Uterus (tissue), 3 donors: ENCODE measurements at regions not wholly inside any gene's neighbourhood (a gene's known extent, or its start where the extent isn't known, plus 50 kb on each side); places are given as distances from the start of the nearest gene placed in this dataset.

ENCODE experiments used
- DNase-seq, 2 donors: peaks; one replicate each; pipeline ENCODE4 v3.0.0-alpha.2; 2019 to 2020
- H3K27ac ChIP-seq, 2 donors: fragments of 200-600 bp; sonication (generic); 1 replicate in 1 of 2; 2 replicates in 1 of 2; pipeline ENCODE4 v1.5.1; 2016 to 2018
- H3K27me3 ChIP-seq, 2 donors: fragments of 200-600 bp; sonication (generic); one replicate each; pipeline ENCODE4 v1.5.1; 2018 to 2019; ENCODE audit warnings: control low read depth in 1 of 2
- H3K36me3 ChIP-seq, 2 donors: fragments of 200-600 bp; sonication (generic); one replicate each; pipeline ENCODE4 v1.5.1; 2019; ENCODE audit warnings: control low read depth in 1 of 2
- H3K4me1 ChIP-seq, 2 donors: fragments of 200-600 bp; sonication (generic); one replicate each; pipeline ENCODE4 v1.5.1; 2018 to 2019; ENCODE audit warnings: control low read depth in 1 of 2
- H3K4me3 ChIP-seq, 2 donors: fragments of 200-600 bp; sonication (generic); 1 replicate in 1 of 2; 2 replicates in 1 of 2; pipeline ENCODE4 v1.5.1; 2018 to 2019; ENCODE audit warnings: mild to moderate bottlenecking in 1 of 2
- H3K9me3 ChIP-seq, 2 donors: fragments of 200-600 bp; sonication (generic); one replicate each; pipeline ENCODE4 v1.5.1; 2019; ENCODE audit warnings: control low read depth in 1 of 2
- POLR2A ChIP-seq, 2 donors: fragments of 450-650 bp; IDR thresholded peaks; one replicate each; pipeline ENCODE4 v1.6.1; 2016; ENCODE audit warnings: antibody characterized with exemption in 2 of 2, mild to moderate bottlenecking in 1 of 2, moderate library complexity in 1 of 2
- intact Hi-C: fragments of 100-400 bp; cut with DNase I; formaldehyde crosslinking; loops from one replicate; pipeline ENCODE4 v1.15.1; 2023; ENCODE audit warnings: low total_unique reads
- TF ChIP-seq, protein P1 (sequence below), 4 experiments: fragments of 200-600 bp in 2 of 4; fragments of 450-650 bp in 2 of 4; sonication (generic) in 2 of 4; IDR thresholded peaks; one replicate each; pipeline ENCODE4 v1.5.1; 2016 to 2019; ENCODE audit warnings: antibody characterized with exemption in 4 of 4, mild to moderate bottlenecking in 2 of 4, moderate library complexity in 1 of 4
- donor health status: DM: yes; HTN: yes; CAD: no.

DNA sequence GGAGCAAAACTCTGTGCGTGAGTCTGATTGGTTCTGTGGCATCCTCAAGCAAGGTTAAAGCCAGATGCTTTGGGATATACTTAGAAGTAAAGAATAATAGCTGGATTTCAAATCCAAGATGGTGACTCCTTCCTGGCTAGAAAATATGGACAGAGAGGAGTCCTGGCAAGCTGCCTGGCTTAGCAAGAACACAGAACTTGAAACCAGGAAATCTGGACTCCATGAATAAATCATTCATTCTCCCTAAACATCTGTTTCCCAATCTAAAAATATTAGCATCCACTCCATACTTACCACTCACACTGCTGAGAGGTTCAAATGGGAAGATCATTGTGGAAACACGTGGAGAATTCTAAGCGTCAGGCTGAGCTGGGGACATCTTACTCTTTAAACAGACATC, 1074.1 kb upstream of the AUTS2 start:
- Histone ChIP-seq H3K4me1 (no peaks in the 10 kb centered on the region), H3K27me3 (no peaks in the 10 kb centered on the region), H3K4me3 (no peak overlapping the region), H3K9me3 (no peaks in the 10 kb centered on the region), H3K27ac (no peak overlapping the region), H3K36me3 (no peaks in the 10 kb centered on the region)
- no peak for DNase-seq
- no peak for TF ChIP-seq POLR2A (IDR thresholded peaks at IDR 0.05)
- TF ChIP-seq, protein P1, sequence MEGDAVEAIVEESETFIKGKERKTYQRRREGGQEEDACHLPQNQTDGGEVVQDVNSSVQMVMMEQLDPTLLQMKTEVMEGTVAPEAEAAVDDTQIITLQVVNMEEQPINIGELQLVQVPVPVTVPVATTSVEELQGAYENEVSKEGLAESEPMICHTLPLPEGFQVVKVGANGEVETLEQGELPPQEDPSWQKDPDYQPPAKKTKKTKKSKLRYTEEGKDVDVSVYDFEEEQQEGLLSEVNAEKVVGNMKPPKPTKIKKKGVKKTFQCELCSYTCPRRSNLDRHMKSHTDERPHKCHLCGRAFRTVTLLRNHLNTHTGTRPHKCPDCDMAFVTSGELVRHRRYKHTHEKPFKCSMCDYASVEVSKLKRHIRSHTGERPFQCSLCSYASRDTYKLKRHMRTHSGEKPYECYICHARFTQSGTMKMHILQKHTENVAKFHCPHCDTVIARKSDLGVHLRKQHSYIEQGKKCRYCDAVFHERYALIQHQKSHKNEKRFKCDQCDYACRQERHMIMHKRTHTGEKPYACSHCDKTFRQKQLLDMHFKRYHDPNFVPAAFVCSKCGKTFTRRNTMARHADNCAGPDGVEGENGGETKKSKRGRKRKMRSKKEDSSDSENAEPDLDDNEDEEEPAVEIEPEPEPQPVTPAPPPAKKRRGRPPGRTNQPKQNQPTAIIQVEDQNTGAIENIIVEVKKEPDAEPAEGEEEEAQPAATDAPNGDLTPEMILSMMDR (IDR thresholded peaks at IDR 0.05), result no peak
- intact Hi-C loops, result no loop called here

DNA sequence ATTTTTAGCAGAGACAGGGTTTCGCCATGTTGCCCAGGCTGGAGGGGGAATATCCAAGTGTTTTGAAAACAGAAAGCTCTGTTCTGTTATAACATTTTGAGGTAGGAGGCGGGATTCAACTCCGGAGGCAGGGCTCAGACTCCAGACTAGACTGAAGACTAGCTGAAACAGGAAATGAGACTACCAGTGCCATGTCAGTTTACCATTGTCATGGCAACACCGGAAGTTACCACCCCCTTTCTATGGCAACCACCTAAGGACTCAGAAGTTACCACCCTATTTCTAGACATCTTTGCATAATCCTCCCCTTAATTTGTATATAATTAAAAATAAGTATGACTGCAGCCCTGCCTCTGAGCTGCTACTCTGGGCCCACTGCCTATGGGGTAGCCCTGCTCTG, 1069.1 kb upstream of the AUTS2 start:
- intact Hi-C loops, result no loop called here
- Histone ChIP-seq H3K36me3 (no peaks in the 10 kb centered on the region), H3K9me3 (no peaks in the 10 kb centered on the region), H3K27me3 (no peaks in the 10 kb centered on the region), H3K4me3 (no peak overlapping the region), H3K27ac (no peak overlapping the region), H3K4me1 (no peaks in the 10 kb centered on the region)
- TF ChIP-seq POLR2A (IDR thresholded peaks at IDR 0.05), result no peak
- TF ChIP-seq, protein P1 (IDR thresholded peaks at IDR 0.05), result no peak
- DNase-seq, result no peak

DNA sequence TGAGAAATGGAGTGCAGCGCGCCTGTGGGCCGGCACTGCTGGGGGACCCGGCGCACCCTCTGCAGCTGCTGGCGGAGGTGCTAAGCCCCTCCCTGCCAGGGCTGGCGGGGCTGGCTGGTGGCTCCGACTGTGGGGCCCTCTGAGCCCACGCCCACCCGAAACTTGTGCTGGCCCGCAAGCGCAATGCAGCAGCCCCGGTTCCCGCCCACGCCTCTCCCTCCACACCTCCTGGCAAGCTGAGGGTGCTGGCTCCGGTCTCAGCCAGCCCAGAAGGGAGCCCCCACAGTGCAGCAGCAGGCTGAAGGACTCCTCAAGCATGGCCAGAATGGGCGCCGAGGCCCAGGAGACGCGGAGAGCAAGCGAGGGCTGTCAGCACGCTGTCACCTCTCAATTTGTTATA, 1063.0 kb upstream of the AUTS2 start:
- DNase-seq, result no peak
- no peak overlapping the region for H3K4me3 ChIP-seq
- no peaks in the 10 kb centered on the region for H3K4me1 ChIP-seq
- no peaks in the 10 kb centered on the region for H3K36me3 ChIP-seq
- H3K9me3 ChIP-seq, result no peaks in the 10 kb centered on the region
- H3K27me3 ChIP-seq, result no peaks in the 10 kb centered on the region
- TF ChIP-seq, protein P1 (IDR thresholded peaks at IDR 0.05), result no peak
- no peak for TF ChIP-seq POLR2A (IDR thresholded peaks at IDR 0.05)
- intact Hi-C loops, result no loop called here
- H3K27ac ChIP-seq, result no peak overlapping the region

DNA sequence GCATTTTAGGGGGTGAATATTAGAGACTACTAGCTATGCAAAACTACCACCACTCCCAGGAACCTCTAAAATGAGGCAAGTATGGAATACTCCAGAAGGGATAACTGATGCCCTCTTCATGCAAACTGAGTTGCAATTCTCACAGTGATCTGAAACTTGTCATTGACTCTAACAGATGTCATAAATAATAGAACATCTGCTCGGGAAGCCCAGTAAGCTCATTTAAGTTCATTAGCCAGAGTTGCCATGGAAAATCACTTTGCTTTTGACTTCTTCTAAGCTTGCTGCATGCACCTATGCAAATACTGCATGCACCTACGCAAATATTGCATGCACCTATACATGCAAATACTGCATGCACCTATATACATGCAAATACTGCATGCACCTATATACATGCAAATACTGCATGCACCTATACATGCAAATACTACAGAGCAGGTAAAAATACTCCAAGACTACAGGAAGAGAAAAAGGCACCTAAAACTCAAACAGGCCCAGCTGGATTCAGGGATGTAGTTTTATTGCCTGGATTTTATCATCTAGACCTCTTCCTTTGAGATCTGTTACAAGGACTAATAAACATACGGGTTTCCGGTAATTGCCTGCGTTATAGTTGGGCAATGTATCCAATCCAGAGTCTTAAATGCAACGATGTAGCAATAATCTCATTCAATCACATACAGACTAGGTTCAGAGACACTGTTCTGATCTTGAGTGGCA, 1061.1 kb upstream of the AUTS2 start:
- Histone ChIP-seq H3K36me3 (no peaks in the 10 kb centered on the region), H3K27me3 (no peaks in the 10 kb centered on the region), H3K4me3 (no peak overlapping the region), H3K27ac (no peak overlapping the region), H3K4me1 (no peaks in the 10 kb centered on the region), H3K9me3 (no peaks in the 10 kb centered on the region)
- no peak for DNase-seq
- intact Hi-C loops, result no loop called here
- TF ChIP-seq, protein P1 (IDR thresholded peaks at IDR 0.05), result no peak
- TF ChIP-seq POLR2A (IDR thresholded peaks at IDR 0.05), result no peak

DNA sequence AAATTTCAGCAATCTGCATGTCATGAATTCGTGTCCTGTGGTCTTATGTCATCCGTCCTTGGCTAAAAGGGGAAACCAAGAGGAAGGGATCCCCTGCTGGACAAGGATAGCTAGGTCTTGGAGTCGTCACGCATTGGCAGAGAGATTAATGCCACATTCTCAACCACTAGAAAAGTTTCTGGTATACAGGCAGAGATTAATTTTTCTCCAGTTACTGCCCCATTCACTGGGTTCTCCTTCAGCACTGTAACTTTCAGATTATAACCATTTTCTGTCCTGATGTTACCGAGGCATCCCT, 1060.6 kb upstream of the AUTS2 start:
- Histone ChIP-seq H3K4me3 (no peak overlapping the region), H3K27me3 (no peaks in the 10 kb centered on the region), H3K4me1 (no peaks in the 10 kb centered on the region), H3K36me3 (no peaks in the 10 kb centered on the region), H3K9me3 (no peaks in the 10 kb centered on the region), H3K27ac (no peak overlapping the region)
- TF ChIP-seq, protein P1 (IDR thresholded peaks at IDR 0.05), result no peak
- TF ChIP-seq POLR2A (IDR thresholded peaks at IDR 0.05), result no peak
- intact Hi-C loops, result no loop called here
- no peak for DNase-seq
